ENCODE measurements at regions not wholly inside any gene's neighbourhood (a gene's known extent, or its start where the extent isn't known, plus 50 kb on each side); places are given as distances from the start of the nearest gene placed in this dataset.

DNA sequence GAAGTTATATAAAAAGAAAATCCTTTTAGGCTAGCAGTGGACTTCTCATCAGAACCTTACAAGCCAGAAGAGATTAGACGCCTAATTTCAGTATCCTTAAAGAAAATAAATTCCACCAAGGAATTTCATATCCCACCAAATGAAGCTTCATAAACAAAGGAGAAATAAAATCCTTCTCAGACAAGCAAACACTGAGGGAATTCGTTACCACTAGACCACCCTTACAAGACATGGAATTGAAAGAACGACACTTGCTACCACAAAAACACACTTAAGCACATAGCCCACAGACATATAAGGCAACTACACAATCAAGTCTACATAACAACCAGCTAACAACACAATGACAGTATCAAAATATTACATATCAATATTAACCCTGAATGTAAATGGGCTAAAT, 299.2 kb downstream of the TOX3 start:
- H3K27ac ChIP-seq (ENCODE audit: low read depth, low read length) = no peak overlapping the region
- no peak overlapping the region for H3K4me2 ChIP-seq (ENCODE audit: insufficient read depth, low read length)
- no peaks in the 10 kb centered on the region for H3K36me3 ChIP-seq (ENCODE audit: insufficient read depth, low read length)
- H3K4me3 ChIP-seq (ENCODE audit: insufficient read depth, low read length) = no peak overlapping the region
- H2AFZ ChIP-seq (ENCODE audit: low read length) = no peak overlapping the region
- H3K4me1 ChIP-seq (ENCODE audit: insufficient read depth, low read length) = no peaks in the 10 kb centered on the region
- H3K27me3 ChIP-seq (ENCODE audit: insufficient read depth, low read length) = no peaks in the 10 kb centered on the region
- no peaks in the 10 kb centered on the region for H3K9me3 ChIP-seq (ENCODE audit: low read depth, low read length)
- H3K79me2 ChIP-seq (ENCODE audit: insufficient read depth, low read length) = no peaks in the 10 kb centered on the region
- TF ChIP-seq, protein P1, sequence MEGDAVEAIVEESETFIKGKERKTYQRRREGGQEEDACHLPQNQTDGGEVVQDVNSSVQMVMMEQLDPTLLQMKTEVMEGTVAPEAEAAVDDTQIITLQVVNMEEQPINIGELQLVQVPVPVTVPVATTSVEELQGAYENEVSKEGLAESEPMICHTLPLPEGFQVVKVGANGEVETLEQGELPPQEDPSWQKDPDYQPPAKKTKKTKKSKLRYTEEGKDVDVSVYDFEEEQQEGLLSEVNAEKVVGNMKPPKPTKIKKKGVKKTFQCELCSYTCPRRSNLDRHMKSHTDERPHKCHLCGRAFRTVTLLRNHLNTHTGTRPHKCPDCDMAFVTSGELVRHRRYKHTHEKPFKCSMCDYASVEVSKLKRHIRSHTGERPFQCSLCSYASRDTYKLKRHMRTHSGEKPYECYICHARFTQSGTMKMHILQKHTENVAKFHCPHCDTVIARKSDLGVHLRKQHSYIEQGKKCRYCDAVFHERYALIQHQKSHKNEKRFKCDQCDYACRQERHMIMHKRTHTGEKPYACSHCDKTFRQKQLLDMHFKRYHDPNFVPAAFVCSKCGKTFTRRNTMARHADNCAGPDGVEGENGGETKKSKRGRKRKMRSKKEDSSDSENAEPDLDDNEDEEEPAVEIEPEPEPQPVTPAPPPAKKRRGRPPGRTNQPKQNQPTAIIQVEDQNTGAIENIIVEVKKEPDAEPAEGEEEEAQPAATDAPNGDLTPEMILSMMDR (IDR thresholded peaks at IDR 0.05; ENCODE audit: extremely low read depth, low read depth, low read length) = no peak
- H4K20me1 ChIP-seq (ENCODE audit: insufficient read depth, low read length) = no peaks in the 10 kb centered on the region
- no peak for DNase-seq (ENCODE audit: insufficient read length, low spot score, missing footprints)

GRCh38 chr16:52238710-52239109, 308.2 kb downstream of the TOX3 start:
- Histone ChIP-seq H3K79me2 (ENCODE audit: insufficient read depth, low read length) (no peaks in the 10 kb centered on the region), H3K4me2 (ENCODE audit: insufficient read depth, low read length) (no peak overlapping the region), H3K27me3 (ENCODE audit: insufficient read depth, low read length) (no peaks in the 10 kb centered on the region), H3K27ac (ENCODE audit: low read depth, low read length) (no peak overlapping the region), H3K4me3 (ENCODE audit: insufficient read depth, low read length) (no peak overlapping the region), H4K20me1 (ENCODE audit: insufficient read depth, low read length) (no peaks in the 10 kb centered on the region), H3K4me1 (ENCODE audit: insufficient read depth, low read length) (no peaks in the 10 kb centered on the region), H3K36me3 (ENCODE audit: insufficient read depth, low read length) (no peaks in the 10 kb centered on the region), H2AFZ (ENCODE audit: low read length) (no peak overlapping the region), H3K9me3 (ENCODE audit: low read depth, low read length) (no peaks in the 10 kb centered on the region)
- no peak for DNase-seq (ENCODE audit: insufficient read length, low spot score, missing footprints)
- TF ChIP-seq, protein P1 (IDR thresholded peaks at IDR 0.05; ENCODE audit: extremely low read depth, low read depth, low read length) = no peak

DNA sequence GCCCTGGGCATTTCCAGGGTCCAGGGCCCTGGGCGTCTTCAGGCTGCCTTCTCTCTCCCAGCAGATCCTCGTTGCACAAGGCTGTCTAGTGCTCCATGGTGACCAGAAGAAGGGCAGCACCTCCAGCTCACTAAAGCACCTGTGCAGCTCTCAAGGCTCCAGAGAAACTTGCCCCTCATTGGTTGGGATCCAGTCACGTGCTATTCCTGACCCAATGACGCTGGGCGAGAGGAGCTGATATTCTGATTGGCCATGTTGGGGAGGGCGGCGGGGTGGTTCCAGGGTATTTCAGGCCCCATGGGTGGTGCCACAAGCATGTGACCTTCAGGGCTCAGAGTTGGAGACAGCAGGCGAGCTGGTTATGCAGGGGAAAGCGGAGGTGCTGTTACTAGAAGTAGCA, 309.1 kb downstream of the TOX3 start:
- Histone ChIP-seq H3K79me2 (ENCODE audit: insufficient read depth, low read length) (no peaks in the 10 kb centered on the region), H4K20me1 (ENCODE audit: insufficient read depth, low read length) (no peaks in the 10 kb centered on the region), H3K27ac (ENCODE audit: low read depth, low read length) (no peak overlapping the region), H2AFZ (ENCODE audit: low read length) (no peak overlapping the region), H3K27me3 (ENCODE audit: insufficient read depth, low read length) (no peaks in the 10 kb centered on the region), H3K36me3 (ENCODE audit: insufficient read depth, low read length) (no peaks in the 10 kb centered on the region), H3K9me3 (ENCODE audit: low read depth, low read length) (no peaks in the 10 kb centered on the region), H3K4me1 (ENCODE audit: insufficient read depth, low read length) (no peaks in the 10 kb centered on the region), H3K4me2 (ENCODE audit: insufficient read depth, low read length) (no peak overlapping the region), H3K4me3 (ENCODE audit: insufficient read depth, low read length) (no peak overlapping the region)
- no peak for DNase-seq (ENCODE audit: insufficient read length, low spot score, missing footprints)
- TF ChIP-seq, protein P1 (IDR thresholded peaks at IDR 0.05; ENCODE audit: extremely low read depth, low read depth, low read length) = no peak

DNA sequence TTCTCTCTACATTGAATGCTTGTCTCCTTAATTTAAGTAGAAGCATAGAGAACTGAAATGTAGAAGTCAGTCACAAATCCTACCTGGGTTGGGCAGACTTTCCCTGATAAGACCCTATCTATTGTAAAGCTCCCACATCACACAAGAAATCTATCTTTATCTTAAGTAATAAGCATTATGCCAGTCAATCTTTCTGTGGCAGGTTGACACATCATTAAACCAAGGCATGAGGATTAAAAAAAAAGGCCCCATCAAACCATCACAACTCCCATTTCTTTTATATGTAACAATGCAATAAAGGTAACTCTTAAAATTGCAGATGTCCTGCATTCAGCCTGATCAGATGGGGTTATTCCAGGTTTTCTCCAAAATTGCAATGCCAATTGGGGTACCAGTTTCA, 311.8 kb downstream of the TOX3 start:
- H3K36me3 ChIP-seq (ENCODE audit: insufficient read depth, low read length) = no peaks in the 10 kb centered on the region
- H3K27me3 ChIP-seq (ENCODE audit: insufficient read depth, low read length) = no peaks in the 10 kb centered on the region
- H2AFZ ChIP-seq (ENCODE audit: low read length) = no peak overlapping the region
- no peak for DNase-seq (ENCODE audit: insufficient read length, low spot score, missing footprints)
- H4K20me1 ChIP-seq (ENCODE audit: insufficient read depth, low read length) = no peaks in the 10 kb centered on the region
- H3K4me2 ChIP-seq (ENCODE audit: insufficient read depth, low read length) = no peak overlapping the region
- TF ChIP-seq, protein P1 (IDR thresholded peaks at IDR 0.05; ENCODE audit: extremely low read depth, low read depth, low read length) = no peak
- no peak overlapping the region for H3K27ac ChIP-seq (ENCODE audit: low read depth, low read length)
- no peaks in the 10 kb centered on the region for H3K79me2 ChIP-seq (ENCODE audit: insufficient read depth, low read length)
- no peaks in the 10 kb centered on the region for H3K4me1 ChIP-seq (ENCODE audit: insufficient read depth, low read length)
- no peaks in the 10 kb centered on the region for H3K9me3 ChIP-seq (ENCODE audit: low read depth, low read length)
- H3K4me3 ChIP-seq (ENCODE audit: insufficient read depth, low read length) = no peak overlapping the region
